ENCODE measurements at regions not wholly inside any gene's neighbourhood (a gene's known extent, or its start where the extent isn't known, plus 50 kb on each side); places are given as distances from the start of the nearest gene placed in this dataset.
A peak's percentile ranks its signal among the peaks of the same experiment; 100 is the strongest.

- TF ChIP-seq CTCF (conservative IDR thresholded peaks at IDR 0.05) (peak; percentile 47), EZH2 (IDR thresholded peaks at IDR 0.05; ENCODE audit: low read depth) (no peak)
Measured at GRCh38 chr3:6204891-6205290, 656.0 kb upstream of the GRM7 start.
